GM12891 (cell line): ENCODE measurements at regions not wholly inside any gene's neighbourhood (a gene's known extent, or its start where the extent isn't known, plus 50 kb on each side); places are given as distances from the start of the nearest gene placed in this dataset.

Source experiments
- PAX5 ChIP-seq: IDR thresholded peaks from 2 replicates; pipeline ENCODE4 v1.6.1; 2011; ENCODE audit warnings: low read length, moderate library complexity, mild to moderate bottlenecking; ENCODE audit not compliant: insufficient read depth, severe bottlenecking
- POLR2A ChIP-seq: IDR thresholded peaks from 2 replicates; pipeline ENCODE4 v1.6.1; 2011; ENCODE audit warnings: low read depth, low read length, control low read depth
- POLR2AphosphoS5 ChIP-seq: IDR thresholded peaks from 2 replicates; pipeline ENCODE4 v1.6.1; 2011; ENCODE audit warnings: low read depth, low read length, control low read depth
- POU2F2 ChIP-seq: IDR thresholded peaks from 2 replicates; pipeline ENCODE4 v1.6.1; 2011; ENCODE audit warnings: low read depth, mild to moderate bottlenecking, control low read depth, low read length, moderate library complexity
- TAF1 ChIP-seq: IDR thresholded peaks from 2 replicates; pipeline ENCODE4 v1.6.1; 2011; ENCODE audit warnings: low read depth, low read length, control low read depth

GRCh38 chr5:123776761-123777160, 264.8 kb downstream of the CSNK1G3 start:
- TF ChIP-seq POLR2A (no peak), POLR2AphosphoS5 (no peak), PAX5 (no peak), TAF1 (no peak), POU2F2 (no peak)
